Mesodermal cell (in vitro differentiated cells): ENCODE measurements at regions not wholly inside any gene's neighbourhood (a gene's known extent, or its start where the extent isn't known, plus 50 kb on each side); places are given as distances from the start of the nearest gene placed in this dataset.

Experiments used
- H3K27ac ChIP-seq: 2 replicates; pipeline ENCODE4 v1.7.0; 2013; ENCODE audit warnings: mild to moderate bottlenecking, low read depth, low read length, moderate library complexity; ENCODE audit not compliant: severe bottlenecking
- H3K36me3 ChIP-seq: 2 replicates; pipeline ENCODE4 v1.7.1; 2013; ENCODE audit warnings: mild to moderate bottlenecking, low read length, moderate library complexity; ENCODE audit not compliant: control insufficient read depth, insufficient read depth
- H3K4me1 ChIP-seq: one replicate; pipeline ENCODE4 v1.7.1; 2013; ENCODE audit warnings: mild to moderate bottlenecking, low read length; ENCODE audit not compliant: insufficient read depth, control insufficient read depth, poor library complexity, severe bottlenecking
- H3K4me3 ChIP-seq: 2 replicates; pipeline ENCODE4 v1.7.0; 2013; ENCODE audit warnings: low read length, control low read depth, mild to moderate bottlenecking; ENCODE audit not compliant: insufficient read depth, poor library complexity, severe bottlenecking; ENCODE audit errors: extremely low read depth
- H3K9me3 ChIP-seq: 2 replicates; pipeline ENCODE4 v1.7.1; 2013; ENCODE audit warnings: mild to moderate bottlenecking, low read length, moderate library complexity; ENCODE audit not compliant: control insufficient read depth
- WGBS, 2 experiments: methylation state at CpG; one replicate each; pipeline ENCODE4 v1.1.5; 2013; ENCODE audit warnings: missing lambda C conversion rate in 2 of 2; ENCODE audit not compliant: insufficient coverage in 2 of 2; 5-methylcytosine and 5-hydroxymethylcytosine counted together

- H3K4me3 ChIP-seq, result no peak overlapping the region
- H3K27ac ChIP-seq, result no peak overlapping the region
- no peaks in the 10 kb centered on the region for H3K4me1 ChIP-seq
- H3K36me3 ChIP-seq, result no peaks in the 10 kb centered on the region
- H3K9me3 ChIP-seq, result no peaks in the 10 kb centered on the region
- WGBS, 2 experiments, result 62 to 64% methylated on average over 2 of the region's 2 CpGs
Observed at GRCh38 chr5:17343675-17344074, 126.2 kb downstream of the BASP1 start.

GRCh38 chr5:17346811-17347210, 129.4 kb downstream of the BASP1 start:
- WGBS, 2 experiments, result 74 to 78% methylated on average over 1 to 2 of the region's 2 CpGs
- no peak overlapping the region for H3K4me3 ChIP-seq
- H3K27ac ChIP-seq, result no peak overlapping the region

GRCh38 chr5:17352223-17352622, 134.8 kb downstream of the BASP1 start:
- WGBS, 2 experiments, result no CpG with 5 or more reads among the region's 3 CpGs
- Histone ChIP-seq H3K27ac (no peak overlapping the region), H3K4me3 (no peak overlapping the region), H3K36me3 (no peaks in the 10 kb centered on the region), H3K4me1 (no peaks in the 10 kb centered on the region), H3K9me3 (peaks cover under 1% of the 10 kb centered on the region)

More at GRCh38 chr5:17346811-17347210, 129.4 kb downstream of the BASP1 start:
- Histone ChIP-seq H3K4me1 (no peaks in the 10 kb centered on the region), H3K9me3 (no peaks in the 10 kb centered on the region), H3K36me3 (no peaks in the 10 kb centered on the region)

- Histone ChIP-seq H3K9me3 (peaks cover 5% of the 10 kb centered on the region), H3K4me1 (no peaks in the 10 kb centered on the region), H3K27ac (no peak overlapping the region), H3K36me3 (no peaks in the 10 kb centered on the region), H3K4me3 (no peak overlapping the region)
- WGBS, 2 experiments, result 95% methylated on average over 32 of the region's 32 CpGs
Observed at GRCh38 chr5:17354265-17354664, 136.8 kb downstream of the BASP1 start.

GRCh38 chr5:17355586-17356346, 138.3 kb downstream of the BASP1 start:
- H3K36me3 ChIP-seq, result no peaks in the 10 kb centered on the region
- no peak overlapping the region for H3K4me3 ChIP-seq
- peaks cover 4% of the 10 kb centered on the region for H3K4me1 ChIP-seq
- H3K9me3 ChIP-seq, result peaks cover 5% of the 10 kb centered on the region
- no CpG with 5 or more reads among the region's 3 CpGs for WGBS, 2 experiments
- no peak overlapping the region for H3K27ac ChIP-seq

- no peak overlapping the region for H3K4me3 ChIP-seq
- no peak overlapping the region for H3K27ac ChIP-seq
- WGBS, 2 experiments, result no CpG with 5 or more reads among the region's 1 CpG
- H3K9me3 ChIP-seq, result peaks cover 5% of the 10 kb centered on the region
- no peaks in the 10 kb centered on the region for H3K36me3 ChIP-seq
- H3K4me1 ChIP-seq, result peaks cover 4% of the 10 kb centered on the region
Observed at GRCh38 chr5:17356551-17356950, 139.1 kb downstream of the BASP1 start.

GRCh38 chr5:17357504-17357903, 140.1 kb downstream of the BASP1 start:
- Histone ChIP-seq H3K27ac (no peak overlapping the region), H3K36me3 (no peaks in the 10 kb centered on the region), H3K4me3 (no peak overlapping the region), H3K4me1 (peaks cover 4% of the 10 kb centered on the region), H3K9me3 (peaks cover 5% of the 10 kb centered on the region)
- 94 to 100% methylated on average over 1 to 3 of the region's 3 CpGs for WGBS, 2 experiments

GRCh38 chr5:17358031-17358430, 140.0 kb upstream of the TAF11L2 start:
- H3K4me1 ChIP-seq, result peaks cover 4% of the 10 kb centered on the region
- H3K4me3 ChIP-seq, result no peak overlapping the region
- H3K36me3 ChIP-seq, result no peaks in the 10 kb centered on the region
- WGBS, 2 experiments, result 100% methylated on average over 1 of the region's 3 CpGs; no CpG with 5 or more reads in 1 of the 2 experiments
- H3K27ac ChIP-seq, result no peak overlapping the region
- peaks cover 5% of the 10 kb centered on the region for H3K9me3 ChIP-seq

- H3K36me3 ChIP-seq, result no peaks in the 10 kb centered on the region
- 99 to 100% methylated on average over 8 of the region's 11 CpGs for WGBS, 2 experiments
Observed at GRCh38 chr5:17359451-17360011, 138.5 kb upstream of the TAF11L2 start.

GRCh38 chr5:17360879-17361278, 137.2 kb upstream of the TAF11L2 start:
- H3K4me1 ChIP-seq, result peaks cover 14% of the 10 kb centered on the region
- no peaks in the 10 kb centered on the region for H3K36me3 ChIP-seq
- H3K9me3 ChIP-seq, result peaks cover 5% of the 10 kb centered on the region
- no peak overlapping the region for H3K27ac ChIP-seq
- H3K4me3 ChIP-seq, result no peak overlapping the region
- WGBS, 2 experiments, result 97% methylated on average over 3 to 4 of the region's 6 CpGs

More at GRCh38 chr5:17359451-17360011, 138.5 kb upstream of the TAF11L2 start:
- Histone ChIP-seq H3K9me3 (peaks cover 5% of the 10 kb centered on the region), H3K27ac (no peak overlapping the region), H3K4me1 (peaks cover 4% of the 10 kb centered on the region), H3K4me3 (no peak overlapping the region)

GRCh38 chr5:17361331-17361730, 136.7 kb upstream of the TAF11L2 start:
- H3K4me1 ChIP-seq, result peaks cover 18% of the 10 kb centered on the region
- H3K4me3 ChIP-seq, result no peak overlapping the region
- WGBS, 2 experiments, result 79 to 93% methylated on average over 1 to 2 of the region's 4 CpGs
- peaks cover 5% of the 10 kb centered on the region for H3K9me3 ChIP-seq
- no peak overlapping the region for H3K27ac ChIP-seq
- H3K36me3 ChIP-seq, result no peaks in the 10 kb centered on the region
